Kidney capillary endothelial cell (primary cell): ENCODE measurements at regions not wholly inside any gene's neighbourhood (a gene's known extent, or its start where the extent isn't known, plus 50 kb on each side); places are given as distances from the start of the nearest gene placed in this dataset.

Source experiments
- DNase-seq: peaks from one replicate; pipeline ENCODE4 v3.0.0-alpha.2; 2018; ENCODE audit warnings: low spot score

DNA sequence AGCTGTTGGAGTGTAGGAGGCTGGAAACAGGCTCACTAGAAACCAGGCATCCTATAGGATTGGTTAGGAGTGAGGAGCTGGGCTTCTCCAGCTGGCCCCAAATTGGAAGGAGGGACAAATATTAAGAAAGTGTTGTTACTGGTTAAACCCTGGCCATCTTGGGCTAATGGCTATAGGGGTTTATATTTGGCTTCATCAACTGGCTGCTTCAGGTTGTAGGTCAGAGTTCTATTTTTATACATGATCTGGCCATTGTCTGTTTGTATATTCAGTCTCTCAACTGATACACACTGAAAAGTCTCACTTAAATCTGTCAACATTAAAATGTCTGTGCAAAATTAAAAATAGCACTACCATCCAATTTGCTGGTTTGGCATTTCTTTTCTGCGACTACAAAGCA lies 70.2 kb upstream of the ARRDC4 start:
- DNase-seq = no peak

DNA sequence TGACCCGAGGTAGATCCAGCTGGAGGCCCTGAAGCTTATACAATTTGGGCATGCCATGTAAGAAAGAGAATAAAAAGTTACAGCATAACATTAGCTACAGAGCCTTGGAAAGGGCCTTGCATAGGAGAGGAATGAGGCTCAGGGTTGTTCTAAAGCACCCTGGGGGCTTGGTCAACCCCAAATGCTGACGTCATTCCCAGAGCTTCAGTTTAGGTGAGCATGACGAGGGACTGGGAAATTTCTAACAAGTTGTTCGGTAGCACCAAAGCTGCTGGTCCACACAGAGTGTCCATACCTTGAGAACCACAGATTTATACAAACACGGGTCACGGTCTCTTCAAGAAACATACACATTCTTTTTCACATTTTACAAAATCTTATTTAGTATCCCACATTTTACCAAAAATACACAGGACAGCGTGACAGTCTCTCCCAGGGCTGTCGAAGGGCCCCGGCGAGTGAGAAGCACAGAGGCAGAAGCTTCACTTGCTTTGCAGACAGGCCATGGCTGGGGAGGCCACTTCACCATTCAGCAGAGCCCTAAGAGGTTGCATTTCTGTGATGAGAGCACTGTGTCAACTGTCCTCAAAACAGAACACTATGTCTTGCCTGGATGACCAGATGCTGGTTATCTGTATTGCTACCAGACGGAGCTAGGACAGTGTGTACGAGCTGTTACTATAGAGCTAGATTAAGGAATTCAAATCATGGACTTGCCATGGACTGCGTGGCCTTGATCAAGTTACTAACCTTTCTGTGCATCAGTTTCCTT lies 68.2 kb upstream of the ARRDC4 start:
- DNase-seq = no peak

DNA sequence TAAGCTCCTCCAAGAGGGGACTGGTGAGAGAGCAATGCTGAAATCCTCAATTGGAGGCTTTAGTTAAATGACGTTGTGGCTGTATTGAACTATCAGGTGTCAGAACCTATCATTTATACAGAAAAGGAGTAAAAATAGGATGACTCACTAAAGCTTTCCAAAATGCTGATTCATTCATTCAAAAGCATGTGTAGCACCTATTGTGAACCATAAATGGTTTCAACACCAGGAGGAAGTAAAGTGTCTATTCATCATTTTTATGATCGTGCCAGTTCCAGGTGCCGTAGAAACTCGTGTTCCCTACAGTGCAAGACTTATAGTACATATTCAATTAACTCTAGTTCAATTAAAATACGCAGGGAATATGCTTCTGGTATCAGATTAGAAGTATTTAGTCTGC lies 66.5 kb upstream of the ARRDC4 start:
- no peak for DNase-seq

DNA sequence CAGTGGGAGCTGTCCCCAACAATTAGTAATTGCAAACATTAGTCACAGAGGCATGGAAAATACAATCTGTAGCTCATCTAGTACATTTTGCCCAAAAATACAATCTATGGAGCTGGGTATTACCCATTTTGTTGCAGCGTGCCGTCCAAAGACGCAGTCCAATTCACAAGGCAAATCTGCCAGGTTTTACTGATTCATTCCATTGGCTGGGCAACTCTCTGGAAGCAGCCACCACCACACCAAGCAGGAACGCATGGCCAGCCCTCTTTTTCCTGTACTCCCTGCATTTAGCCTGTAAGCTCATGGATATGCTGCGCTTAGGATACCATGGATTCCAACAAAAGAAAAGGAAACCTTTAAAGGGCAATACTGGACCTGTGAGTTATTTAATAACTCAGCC lies 60.5 kb upstream of the ARRDC4 start:
- no peak for DNase-seq

DNA sequence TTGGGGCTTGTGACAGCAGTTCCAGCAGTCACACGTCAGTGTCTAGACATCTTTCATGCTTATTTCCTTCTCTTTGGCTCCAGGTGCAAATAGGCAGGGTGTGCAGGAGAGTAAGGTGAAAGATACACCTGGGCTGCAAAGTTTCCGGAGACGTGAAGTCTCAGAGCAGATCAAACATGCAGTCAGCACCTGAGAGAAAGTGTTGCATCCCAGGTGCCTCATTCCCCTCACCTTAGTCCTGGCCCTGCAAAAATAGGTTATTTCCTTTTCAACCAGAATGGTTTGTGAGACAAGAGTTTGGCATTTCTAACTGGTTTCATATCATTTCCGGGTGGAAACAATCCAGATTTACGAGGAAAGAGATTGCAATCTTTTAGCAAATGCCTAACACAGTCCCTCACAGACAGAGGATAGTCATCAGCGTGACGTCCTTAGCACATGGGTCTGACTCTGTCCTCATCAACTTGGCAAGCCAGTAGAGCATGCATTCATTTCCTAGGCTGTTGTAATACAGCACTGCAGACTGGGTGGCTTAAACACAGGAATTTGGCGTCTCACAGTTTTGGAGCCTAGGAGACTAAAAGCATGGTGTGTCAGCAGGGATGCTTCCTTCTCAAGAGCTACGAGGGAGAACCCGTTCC lies 58.2 kb upstream of the ARRDC4 start:
- DNase-seq = no peak

DNA sequence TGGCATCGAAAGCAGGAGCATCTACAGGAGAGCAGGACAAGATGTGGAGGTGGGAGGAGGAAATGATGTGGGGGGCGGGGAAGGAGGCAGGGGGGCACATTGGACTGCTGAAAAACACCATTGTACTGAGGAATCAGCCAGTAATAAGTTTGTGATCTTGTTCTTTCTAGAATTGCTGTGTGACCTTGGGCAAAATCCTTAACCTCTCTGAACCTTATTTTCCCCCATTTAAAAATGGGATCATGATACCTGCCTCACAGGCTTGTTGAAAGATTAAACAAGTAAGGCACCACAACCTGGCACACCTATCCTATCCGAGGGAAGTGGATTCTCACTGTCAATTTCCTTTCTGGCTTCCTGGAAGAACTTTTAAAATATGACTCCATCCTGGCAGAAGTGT lies 56.9 kb upstream of the ARRDC4 start:
- DNase-seq = no peak

DNA sequence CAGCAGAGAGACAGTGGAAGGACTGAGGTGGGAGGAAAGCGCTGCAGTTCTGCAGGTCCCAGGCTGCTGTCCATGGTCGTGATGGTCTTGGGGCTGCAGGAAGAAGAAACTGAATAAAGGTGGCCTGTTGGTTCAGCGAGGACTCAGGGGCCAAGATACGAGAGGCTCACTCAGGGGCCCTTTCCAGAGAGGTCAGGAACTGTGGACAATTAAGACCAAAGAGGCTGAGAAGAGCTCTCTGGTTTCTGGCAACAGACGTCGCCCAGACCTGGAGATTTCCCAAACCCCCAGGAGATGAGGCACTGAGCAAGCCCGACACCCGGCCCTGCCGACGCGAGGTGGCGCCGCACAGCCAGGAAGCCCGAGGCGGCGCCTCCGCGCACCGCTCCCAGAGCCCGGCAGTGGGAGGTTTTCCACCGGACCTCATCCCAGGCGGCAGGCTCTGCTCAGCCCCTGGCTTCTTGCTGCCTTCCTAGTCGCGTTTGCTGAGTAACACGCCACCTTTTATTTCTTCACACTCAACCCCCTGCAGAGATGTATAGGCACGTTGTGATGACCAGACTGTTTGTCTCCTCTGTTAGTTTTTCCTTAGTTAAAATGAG lies 56.4 kb upstream of the ARRDC4 start:
- DNase-seq = peak; percentile 59

DNA sequence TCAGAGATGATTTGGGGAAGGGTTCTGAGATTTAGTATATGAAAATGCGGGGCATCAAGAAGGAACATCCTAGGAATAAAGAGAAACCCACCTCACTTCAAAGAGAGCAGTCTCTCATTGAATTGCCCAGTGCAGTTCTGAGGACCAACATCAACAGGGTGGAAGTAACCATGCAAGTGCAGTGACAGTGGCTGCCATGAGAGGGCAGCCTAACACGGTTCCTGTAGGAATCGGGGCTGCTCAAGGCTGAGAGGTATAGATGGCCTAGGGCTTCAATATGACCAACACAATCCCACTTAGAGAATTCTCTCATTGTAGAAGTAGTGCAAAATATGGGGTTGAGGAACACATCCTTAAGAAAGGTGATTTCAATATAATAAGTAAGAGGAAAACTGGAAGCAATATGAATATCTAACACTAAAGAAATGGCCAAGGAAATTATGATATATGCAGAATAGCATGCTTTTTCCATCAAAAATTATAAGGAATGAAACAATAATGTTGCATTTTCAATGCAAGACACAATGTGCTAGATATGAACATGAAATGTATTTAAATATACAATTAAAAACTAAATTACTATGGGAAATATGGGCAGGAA lies 51.1 kb upstream of the ARRDC4 start:
- DNase-seq = peak; percentile 55
